Endothelial cell of umbilical vein (primary cell): ENCODE measurements at regions not wholly inside any gene's neighbourhood (a gene's known extent, or its start where the extent isn't known, plus 50 kb on each side); places are given as distances from the start of the nearest gene placed in this dataset.

Source experiments
- BruUV-seq: library from RNA; stranded (reverse); fragments of 400-500 nt; replicated peaks from 2 replicates; lab custom pipeline; 2021; lab: Mats Ljungman, UMichigan
- CTCF ChIA-PET: fragments of 300-600, 350-600 bp; sonication (Branson Sonifier 250); formaldehyde crosslinking; loops from one replicate; lab custom pipeline; 2021; ENCODE audit warnings: antibody characterized with exemption, inconsistent platforms; lab: Charles Lee
- POLR2A ChIA-PET: fragments of 300-600, 350-600 bp; sonication (Branson Sonifier 250); formaldehyde crosslinking; loops from one replicate; lab custom pipeline; 2021; ENCODE audit warnings: antibody characterized with exemption, inconsistent platforms; lab: Charles Lee
- DNase-seq: peaks from one replicate; pipeline ENCODE4 v3.0.0-alpha.2; 2011; ENCODE audit warnings: low read depth, low spot score
- FAIRE-seq: peaks from 2 replicates; lab custom pipeline; 2011; peaks lifted over from hg19 to GRCh38; lab: Jason Lieb, UNC
- H2AFZ ChIP-seq: 2 replicates; pipeline ENCODE4 v1.6.0; 2012; ENCODE audit warnings: low read depth, low read length, control low read depth, inconsistent platforms
- H3K27ac ChIP-seq: 2 replicates; pipeline ENCODE4 v1.5.1; 2011; ENCODE audit warnings: low read depth, mild to moderate bottlenecking, control low read depth, low read length, moderate library complexity; ENCODE audit not compliant: insufficient read depth
- H3K27me3 ChIP-seq, 2 experiments: 2 replicates each; pipeline versions ENCODE4 v1.6.0 to v1.6.1; 2011; ENCODE audit warnings: low read length in 2 of 2, mixed read lengths in 1 of 2; ENCODE audit not compliant: control insufficient read depth in 2 of 2, insufficient read depth in 2 of 2
- H3K36me3 ChIP-seq, 2 experiments: 2 replicates in 1 of 2; 3 replicates in 1 of 2; pipeline ENCODE4 v1.5.1; 2011; ENCODE audit warnings: low read length in 2 of 2, mild to moderate bottlenecking in 1 of 2, moderate library complexity in 1 of 2; ENCODE audit not compliant: control insufficient read depth in 2 of 2, insufficient read depth in 2 of 2; ENCODE audit errors: extremely low read depth in 1 of 2
- H3K4me1 ChIP-seq: 3 replicates; pipeline ENCODE4 v1.5.1; 2011; ENCODE audit warnings: mild to moderate bottlenecking, low read length; ENCODE audit not compliant: control insufficient read depth, insufficient read depth; ENCODE audit errors: extremely low read depth
- H3K4me2 ChIP-seq: 2 replicates; pipeline ENCODE4 v1.6.1; 2011; ENCODE audit warnings: low read length, control low read depth, mixed read lengths; ENCODE audit not compliant: insufficient read depth
- H3K4me3 ChIP-seq, 3 experiments: fragments of 200-600 bp in 1 of 3; sonication (generic), shearing (Covaris generic) in 1 of 3; replicated peaks in 1 of 3; 2 replicates each; pipeline ENCODE4 v1.5.1; 2011 to 2016; ENCODE audit warnings: control low read depth in 3 of 3, low read length in 3 of 3, mild to moderate bottlenecking in 2 of 3, inconsistent platforms in 1 of 3, low read depth in 1 of 3, moderate library complexity in 1 of 3; ENCODE audit not compliant: insufficient read depth in 1 of 3
- H3K79me2 ChIP-seq: 2 replicates; pipeline ENCODE4 v1.6.0; 2012; ENCODE audit warnings: low read length, inconsistent platforms; ENCODE audit not compliant: control insufficient read depth, insufficient read depth
- H3K9ac ChIP-seq: replicated peaks from 2 replicates; pipeline ENCODE3; 2011; ENCODE audit warnings: low read length, control low read depth; ENCODE audit not compliant: insufficient read depth; ENCODE audit errors: extremely low read depth
- H3K9me1 ChIP-seq: replicated peaks from 3 replicates; pipeline ENCODE4 v1.6.0; 2011; ENCODE audit warnings: mild to moderate bottlenecking, low read length; ENCODE audit not compliant: control insufficient read depth, insufficient read depth; ENCODE audit errors: extremely low read depth
- H3K9me3 ChIP-seq: replicated peaks from 2 replicates; pipeline ENCODE4 v1.5.1; 2012; ENCODE audit warnings: low read length, inconsistent platforms; ENCODE audit not compliant: control insufficient read depth, insufficient read depth
- H4K20me1 ChIP-seq: replicated peaks from 2 replicates; pipeline ENCODE3; 2011; ENCODE audit warnings: mild to moderate bottlenecking, low read length; ENCODE audit not compliant: control insufficient read depth, insufficient read depth; ENCODE audit errors: extremely low read depth
- EZH2 ChIP-seq: IDR thresholded peaks from 2 replicates; pipeline ENCODE4 v1.6.1; 2012; ENCODE audit warnings: borderline replicate concordance, low read depth, mild to moderate bottlenecking, moderate library complexity, low read length, inconsistent platforms; ENCODE audit not compliant: severe bottlenecking
- FOS ChIP-seq: IDR thresholded peaks from 2 replicates; pipeline ENCODE4 v1.6.1; 2011; ENCODE audit warnings: mild to moderate bottlenecking, low read length, moderate library complexity, borderline replicate concordance; ENCODE audit not compliant: insufficient read depth
- GATA2 ChIP-seq: IDR thresholded peaks from 2 replicates; pipeline ENCODE4 v1.7.0; 2011; ENCODE audit warnings: low read depth, mild to moderate bottlenecking, moderate library complexity, mixed read lengths, low read length; ENCODE audit not compliant: insufficient read length, insufficient read depth
- JUN ChIP-seq: IDR thresholded peaks from 2 replicates; pipeline ENCODE4 v1.6.1; 2011; ENCODE audit warnings: borderline replicate concordance, low read depth; ENCODE audit not compliant: insufficient read length, insufficient read depth
- MYC ChIP-seq: IDR thresholded peaks from one replicate; pipeline ENCODE4 v1.6.1; 2011; ENCODE audit warnings: mild to moderate bottlenecking, low read depth, low read length
- POLR2A ChIP-seq: IDR thresholded peaks from 2 replicates; pipeline ENCODE4 v1.6.1; 2012; ENCODE audit warnings: low read depth, mild to moderate bottlenecking, control low read depth, low read length
- POLR2AphosphoS5 ChIP-seq: IDR thresholded peaks from 2 replicates; pipeline ENCODE4 v1.6.1; 2012; ENCODE audit warnings: low read depth, mild to moderate bottlenecking, control low read depth, low read length, moderate library complexity; ENCODE audit not compliant: insufficient read depth
- dilution Hi-C: fragments of 300-500 bp; cut with MboI; formaldehyde crosslinking; loops from one replicate; pipeline ENCODE4 v1.15.0; 2019; ENCODE audit warnings: low sequenced_read_pairs; ENCODE audit not compliant: extremely low pct_ligation_motif_present
- intact Hi-C: fragments of 100-400 bp; cut with micrococcal nuclease; formaldehyde crosslinking; loops from one replicate; pipeline ENCODE4 v1.10.0; 2022
- TF ChIP-seq, protein P1 (sequence below), 2 donors: IDR thresholded peaks; 1 replicate in 1 of 2; 2 replicates in 1 of 2; pipeline ENCODE4 v1.5.1; 2011; ENCODE audit warnings: low read length in 2 of 2, mild to moderate bottlenecking in 2 of 2, moderate library complexity in 2 of 2, control low read depth in 1 of 2, inconsistent platforms in 1 of 2, low read depth in 1 of 2; ENCODE audit not compliant: insufficient read depth in 1 of 2; ENCODE audit errors: extremely low read depth in 1 of 2
- TF ChIP-seq, protein P2 (sequence below): IDR thresholded peaks from 2 replicates; pipeline ENCODE4 v1.6.1; 2011; ENCODE audit not compliant: insufficient read depth, insufficient read length

DNA sequence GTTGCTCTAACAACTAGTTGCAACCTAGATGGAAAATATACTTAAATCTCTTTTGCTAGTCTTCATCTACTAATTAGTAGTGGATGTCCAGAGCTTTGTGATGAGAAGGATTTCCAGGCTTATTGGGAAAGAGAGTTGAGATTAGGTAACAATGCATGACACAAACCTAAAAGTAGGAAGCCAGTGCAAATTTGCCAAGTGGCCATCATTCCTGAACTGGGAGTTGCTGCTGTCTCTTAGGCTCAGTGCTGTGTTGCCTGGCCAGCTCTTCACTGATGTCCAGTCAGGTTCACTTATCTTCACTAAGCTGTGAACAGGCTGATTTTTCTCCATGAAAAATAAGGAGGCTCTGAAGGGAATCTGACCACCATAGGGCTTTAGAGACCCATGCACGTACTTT is 105.6 kb upstream of the AMOT start:
- BruUV-seq: no TSS peak
- dilution Hi-C loops: no loop called here
- H3K27me3 ChIP-seq: no peaks in the 10 kb centered on the region
- POLR2A ChIA-PET: no interaction called here
- no peak overlapping the region for H3K4me2 ChIP-seq
- TF ChIP-seq JUN (no peak), GATA2 (no peak), EZH2 (no peak)
- TF ChIP-seq, protein P1, sequence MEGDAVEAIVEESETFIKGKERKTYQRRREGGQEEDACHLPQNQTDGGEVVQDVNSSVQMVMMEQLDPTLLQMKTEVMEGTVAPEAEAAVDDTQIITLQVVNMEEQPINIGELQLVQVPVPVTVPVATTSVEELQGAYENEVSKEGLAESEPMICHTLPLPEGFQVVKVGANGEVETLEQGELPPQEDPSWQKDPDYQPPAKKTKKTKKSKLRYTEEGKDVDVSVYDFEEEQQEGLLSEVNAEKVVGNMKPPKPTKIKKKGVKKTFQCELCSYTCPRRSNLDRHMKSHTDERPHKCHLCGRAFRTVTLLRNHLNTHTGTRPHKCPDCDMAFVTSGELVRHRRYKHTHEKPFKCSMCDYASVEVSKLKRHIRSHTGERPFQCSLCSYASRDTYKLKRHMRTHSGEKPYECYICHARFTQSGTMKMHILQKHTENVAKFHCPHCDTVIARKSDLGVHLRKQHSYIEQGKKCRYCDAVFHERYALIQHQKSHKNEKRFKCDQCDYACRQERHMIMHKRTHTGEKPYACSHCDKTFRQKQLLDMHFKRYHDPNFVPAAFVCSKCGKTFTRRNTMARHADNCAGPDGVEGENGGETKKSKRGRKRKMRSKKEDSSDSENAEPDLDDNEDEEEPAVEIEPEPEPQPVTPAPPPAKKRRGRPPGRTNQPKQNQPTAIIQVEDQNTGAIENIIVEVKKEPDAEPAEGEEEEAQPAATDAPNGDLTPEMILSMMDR (IDR thresholded peaks at IDR 0.05; ENCODE audit: extremely low read depth in 1 of 2, insufficient read depth in 1 of 2, low read depth in 1 of 2, low read length in 2 of 2): no peak
- TF ChIP-seq, protein P2, sequence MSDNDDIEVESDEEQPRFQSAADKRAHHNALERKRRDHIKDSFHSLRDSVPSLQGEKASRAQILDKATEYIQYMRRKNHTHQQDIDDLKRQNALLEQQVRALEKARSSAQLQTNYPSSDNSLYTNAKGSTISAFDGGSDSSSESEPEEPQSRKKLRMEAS: no peak
- CTCF ChIA-PET: no interaction called here
- H3K36me3 ChIP-seq: no peaks in the 10 kb centered on the region
- no peaks in the 10 kb centered on the region for H3K4me1 ChIP-seq
- H3K27ac ChIP-seq: no peak overlapping the region
- no peak for DNase-seq
- H2AFZ ChIP-seq: no peak overlapping the region
- no peaks in the 10 kb centered on the region for H3K79me2 ChIP-seq
- FAIRE-seq: no peak
- no peaks in the 10 kb centered on the region for H3K9me1 ChIP-seq
- H4K20me1 ChIP-seq: no peaks in the 10 kb centered on the region
- H3K9ac ChIP-seq: no peak overlapping the region
- H3K9me3 ChIP-seq: no peaks in the 10 kb centered on the region
- intact Hi-C loops: no loop called here
- H3K4me3 ChIP-seq: no peak overlapping the region

DNA sequence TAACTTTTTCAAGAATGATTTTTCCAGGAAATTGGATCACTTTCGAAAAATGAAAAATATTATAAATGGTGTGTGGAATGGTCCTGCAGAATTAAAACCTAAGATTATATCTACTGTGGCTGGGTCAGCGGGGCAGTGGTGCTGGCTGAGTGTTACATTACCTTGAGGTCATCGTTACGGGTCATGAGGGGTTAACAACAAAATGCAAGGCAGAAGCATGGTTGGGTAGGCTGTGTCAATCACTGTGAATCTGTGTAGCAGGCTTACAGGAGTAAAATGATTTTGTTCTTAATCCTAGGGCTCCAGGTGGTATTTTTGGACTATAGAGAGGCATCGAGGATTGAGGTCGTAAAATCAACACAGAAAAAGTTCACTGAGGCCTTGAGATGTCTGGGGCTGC is 105.2 kb upstream of the AMOT start:
- POLR2A ChIA-PET: no interaction called here
- CTCF ChIA-PET: no interaction called here
- Histone ChIP-seq H3K9me1 (no peaks in the 10 kb centered on the region), H4K20me1 (no peaks in the 10 kb centered on the region), H3K9me3 (no peaks in the 10 kb centered on the region), H3K4me1 (no peaks in the 10 kb centered on the region), H2AFZ (no peak overlapping the region), H3K27ac (no peak overlapping the region), H3K4me3 (no peak overlapping the region), H3K9ac (no peak overlapping the region), H3K27me3 (no peaks in the 10 kb centered on the region), H3K79me2 (no peaks in the 10 kb centered on the region), H3K36me3 (no peaks in the 10 kb centered on the region), H3K4me2 (no peak overlapping the region)
- intact Hi-C loops (no loop called here), dilution Hi-C loops (no loop called here)
- DNase-seq: no peak
- BruUV-seq: no TSS peak
- TF ChIP-seq EZH2 (no peak), FOS (no peak), JUN (no peak), MYC (no peak), POLR2A (no peak), GATA2 (no peak), POLR2AphosphoS5 (no peak)
- TF ChIP-seq, protein P2: no peak
- TF ChIP-seq, protein P1 (IDR thresholded peaks at IDR 0.05; ENCODE audit: extremely low read depth in 1 of 2, insufficient read depth in 1 of 2, low read depth in 1 of 2, low read length in 2 of 2): no peak
- no peak for FAIRE-seq
